ENCODE measurements at regions not wholly inside any gene's neighbourhood (a gene's known extent, or its start where the extent isn't known, plus 50 kb on each side); places are given as distances from the start of the nearest gene placed in this dataset.

GRCh38 chr5:93899026-93899600 is 157.7 kb upstream of the POU5F2 start:
- Mint-ChIP-seq H3K36me3 (ENCODE audit: low read depth) (no peaks in the 10 kb centered on the region), H3K9me3 (no peaks in the 10 kb centered on the region), H3K4me3 (no peak overlapping the region), H3K27ac (no peak overlapping the region), H3K27me3 (no peaks in the 10 kb centered on the region), H3K4me1 (ENCODE audit: low read depth) (no peaks in the 10 kb centered on the region)
- intact Hi-C loops (cut with micrococcal nuclease): no loop called here

- intact Hi-C loops (cut with micrococcal nuclease): no loop called here
- H3K4me3 Mint-ChIP-seq: no peak overlapping the region
- no peaks in the 10 kb centered on the region for H3K27me3 Mint-ChIP-seq
- H3K27ac Mint-ChIP-seq: no peak overlapping the region
- no peaks in the 10 kb centered on the region for H3K36me3 Mint-ChIP-seq (ENCODE audit: low read depth)
- H3K4me1 Mint-ChIP-seq (ENCODE audit: low read depth): no peaks in the 10 kb centered on the region
- H3K9me3 Mint-ChIP-seq: no peaks in the 10 kb centered on the region
Observed at GRCh38 chr5:93894601-93895354, 153.4 kb upstream of the POU5F2 start.

- Mint-ChIP-seq H3K27me3 (no peaks in the 10 kb centered on the region), H3K4me3 (no peak overlapping the region)
- intact Hi-C loops (cut with micrococcal nuclease): no loop called here
Observed at GRCh38 chr5:93893075-93893474, 151.7 kb upstream of the POU5F2 start.

GRCh38 chr5:93892481-93892880 is 151.1 kb upstream of the POU5F2 start:
- H3K27ac Mint-ChIP-seq: no peak overlapping the region

More at GRCh38 chr5:93893075-93893474, 151.7 kb upstream of the POU5F2 start:
- no peak overlapping the region for H3K27ac Mint-ChIP-seq
- H3K36me3 Mint-ChIP-seq (ENCODE audit: low read depth): no peaks in the 10 kb centered on the region
- H3K4me1 Mint-ChIP-seq (ENCODE audit: low read depth): no peaks in the 10 kb centered on the region
- H3K9me3 Mint-ChIP-seq: no peaks in the 10 kb centered on the region

GRCh38 chr5:93891491-93892480 is 150.4 kb upstream of the POU5F2 start:
- H3K4me1 Mint-ChIP-seq (ENCODE audit: low read depth): peaks cover 6% of the 10 kb centered on the region
- intact Hi-C loops (cut with micrococcal nuclease): no loop called here
- no peaks in the 10 kb centered on the region for H3K36me3 Mint-ChIP-seq (ENCODE audit: low read depth)
- H3K27me3 Mint-ChIP-seq: no peaks in the 10 kb centered on the region
- H3K4me3 Mint-ChIP-seq: no peak overlapping the region
- H3K27ac Mint-ChIP-seq: no peak overlapping the region
- H3K9me3 Mint-ChIP-seq: no peaks in the 10 kb centered on the region

More at GRCh38 chr5:93892481-93892880, 151.1 kb upstream of the POU5F2 start:
- intact Hi-C loops (cut with micrococcal nuclease): no loop called here
- Mint-ChIP-seq H3K36me3 (ENCODE audit: low read depth) (no peaks in the 10 kb centered on the region), H3K4me3 (no peak overlapping the region), H3K27me3 (no peaks in the 10 kb centered on the region), H3K4me1 (ENCODE audit: low read depth) (no peaks in the 10 kb centered on the region), H3K9me3 (no peaks in the 10 kb centered on the region)

GRCh38 chr5:93890657-93891056 is 149.3 kb upstream of the POU5F2 start:
- H3K4me1 Mint-ChIP-seq (ENCODE audit: low read depth): peaks cover 7% of the 10 kb centered on the region
- H3K4me3 Mint-ChIP-seq: no peak overlapping the region
- H3K27ac Mint-ChIP-seq: no peak overlapping the region
- H3K9me3 Mint-ChIP-seq: no peaks in the 10 kb centered on the region
- intact Hi-C loops (cut with micrococcal nuclease): no loop called here
- H3K36me3 Mint-ChIP-seq (ENCODE audit: low read depth): no peaks in the 10 kb centered on the region
- H3K27me3 Mint-ChIP-seq: no peaks in the 10 kb centered on the region

GRCh38 chr5:93887678-93888077 is 146.3 kb upstream of the POU5F2 start:
- no peaks in the 10 kb centered on the region for H3K9me3 Mint-ChIP-seq
- H3K4me3 Mint-ChIP-seq: no peak overlapping the region
- peaks cover 7% of the 10 kb centered on the region for H3K4me1 Mint-ChIP-seq (ENCODE audit: low read depth)
- no peaks in the 10 kb centered on the region for H3K27me3 Mint-ChIP-seq
- H3K36me3 Mint-ChIP-seq (ENCODE audit: low read depth): no peaks in the 10 kb centered on the region
- H3K27ac Mint-ChIP-seq: no peak overlapping the region
- intact Hi-C loops (cut with micrococcal nuclease): no loop called here

GRCh38 chr5:93886917-93887361 is 145.5 kb upstream of the POU5F2 start:
- no peaks in the 10 kb centered on the region for H3K27me3 Mint-ChIP-seq
- H3K36me3 Mint-ChIP-seq (ENCODE audit: low read depth): no peaks in the 10 kb centered on the region
- no peak overlapping the region for H3K27ac Mint-ChIP-seq
- H3K9me3 Mint-ChIP-seq: no peaks in the 10 kb centered on the region
- intact Hi-C loops (cut with micrococcal nuclease): no loop called here
- H3K4me1 Mint-ChIP-seq (ENCODE audit: low read depth): peaks cover 7% of the 10 kb centered on the region
- no peak overlapping the region for H3K4me3 Mint-ChIP-seq

- H3K27ac Mint-ChIP-seq: no peak overlapping the region
- no peaks in the 10 kb centered on the region for H3K9me3 Mint-ChIP-seq
- no peaks in the 10 kb centered on the region for H3K27me3 Mint-ChIP-seq
- H3K4me3 Mint-ChIP-seq: no peak overlapping the region
- intact Hi-C loops (cut with micrococcal nuclease): no loop called here
- no peaks in the 10 kb centered on the region for H3K36me3 Mint-ChIP-seq (ENCODE audit: low read depth)
- peaks cover 7% of the 10 kb centered on the region for H3K4me1 Mint-ChIP-seq (ENCODE audit: low read depth)
Observed at GRCh38 chr5:93886098-93886806, 144.9 kb upstream of the POU5F2 start.

GRCh38 chr5:93884254-93884653 is 142.9 kb upstream of the POU5F2 start:
- H3K9me3 Mint-ChIP-seq: no peaks in the 10 kb centered on the region
- intact Hi-C loops (cut with micrococcal nuclease): no loop called here
- H3K27me3 Mint-ChIP-seq: no peaks in the 10 kb centered on the region
- peaks cover 7% of the 10 kb centered on the region for H3K4me1 Mint-ChIP-seq (ENCODE audit: low read depth)
- H3K4me3 Mint-ChIP-seq: no peak overlapping the region
- H3K36me3 Mint-ChIP-seq (ENCODE audit: low read depth): peaks cover 5% of the 10 kb centered on the region
- H3K27ac Mint-ChIP-seq: no peak overlapping the region

- Mint-ChIP-seq H3K27ac (no peak overlapping the region), H3K4me3 (no peak overlapping the region), H3K36me3 (ENCODE audit: low read depth) (peaks cover 9% of the 10 kb centered on the region), H3K4me1 (ENCODE audit: low read depth) (peaks cover 7% of the 10 kb centered on the region), H3K9me3 (no peaks in the 10 kb centered on the region), H3K27me3 (no peaks in the 10 kb centered on the region)
- intact Hi-C loops (cut with micrococcal nuclease): no loop called here
Observed at GRCh38 chr5:93883459-93883858, 142.1 kb upstream of the POU5F2 start.

GRCh38 chr5:93875693-93876092 is 134.3 kb upstream of the POU5F2 start:
- H3K9me3 Mint-ChIP-seq: no peaks in the 10 kb centered on the region

GRCh38 chr5:93874491-93874890 is 133.1 kb upstream of the POU5F2 start:
- peaks cover 23% of the 10 kb centered on the region for H3K36me3 Mint-ChIP-seq (ENCODE audit: low read depth)
- H3K4me3 Mint-ChIP-seq: no peak overlapping the region

More at GRCh38 chr5:93875693-93876092, 134.3 kb upstream of the POU5F2 start:
- Mint-ChIP-seq H3K27me3 (no peaks in the 10 kb centered on the region), H3K4me3 (no peak overlapping the region), H3K4me1 (ENCODE audit: low read depth) (no peaks in the 10 kb centered on the region), H3K36me3 (ENCODE audit: low read depth) (peaks cover 26% of the 10 kb centered on the region), H3K27ac (no peak overlapping the region)
- intact Hi-C loops (cut with micrococcal nuclease): no loop called here

More at GRCh38 chr5:93874491-93874890, 133.1 kb upstream of the POU5F2 start:
- intact Hi-C loops (cut with micrococcal nuclease): no loop called here
- H3K27me3 Mint-ChIP-seq: no peaks in the 10 kb centered on the region
- no peak overlapping the region for H3K27ac Mint-ChIP-seq
- H3K9me3 Mint-ChIP-seq: no peaks in the 10 kb centered on the region
- no peaks in the 10 kb centered on the region for H3K4me1 Mint-ChIP-seq (ENCODE audit: low read depth)
